Kidney epithelial cell (primary cell): ENCODE measurements at regions not wholly inside any gene's neighbourhood (a gene's known extent, or its start where the extent isn't known, plus 50 kb on each side); places are given as distances from the start of the nearest gene placed in this dataset.

Experiments
- DNase-seq: peaks from one replicate; pipeline ENCODE4 v3.0.0-alpha.2; 2010; ENCODE audit warnings: low read depth
- H3K27me3 ChIP-seq: 2 replicates; pipeline ENCODE4 v1.6.0; 2011; ENCODE audit warnings: low read length; ENCODE audit not compliant: control insufficient read depth, insufficient read depth
- H3K36me3 ChIP-seq: 2 replicates; pipeline ENCODE4 v1.5.1; 2011; ENCODE audit warnings: low read length; ENCODE audit not compliant: control insufficient read depth, insufficient read depth
- H3K4me3 ChIP-seq: 2 replicates; pipeline ENCODE4 v1.5.1; 2011; ENCODE audit warnings: low read depth, mild to moderate bottlenecking, control low read depth, low read length
- CTCF ChIP-seq: IDR thresholded peaks from 2 replicates; pipeline ENCODE4 v1.5.1; 2011; ENCODE audit warnings: mild to moderate bottlenecking, moderate library complexity, low read length, control low read depth, inconsistent platforms; ENCODE audit not compliant: insufficient read depth, poor library complexity, severe bottlenecking

GRCh38 chr15:46231786-46232185, 597.0 kb downstream of the SQOR start:
- H3K4me3 ChIP-seq, result no peak overlapping the region
- H3K36me3 ChIP-seq, result no peaks in the 10 kb centered on the region
- no peaks in the 10 kb centered on the region for H3K27me3 ChIP-seq
- DNase-seq, result no peak
- TF ChIP-seq CTCF, result no peak

- no peak for DNase-seq
- TF ChIP-seq CTCF, result no peak
- no peak overlapping the region for H3K4me3 ChIP-seq
- H3K27me3 ChIP-seq, result no peaks in the 10 kb centered on the region
- H3K36me3 ChIP-seq, result no peaks in the 10 kb centered on the region
Measured at GRCh38 chr15:46232471-46232870, 597.6 kb downstream of the SQOR start.

- Histone ChIP-seq H3K27me3 (no peaks in the 10 kb centered on the region), H3K4me3 (no peak overlapping the region), H3K36me3 (no peaks in the 10 kb centered on the region)
- DNase-seq, result no peak
- no peak for TF ChIP-seq CTCF
Measured at GRCh38 chr15:46242935-46243334, 608.1 kb downstream of the SQOR start.

GRCh38 chr15:46251903-46252302, 617.1 kb downstream of the SQOR start:
- TF ChIP-seq CTCF, result no peak
- Histone ChIP-seq H3K27me3 (no peaks in the 10 kb centered on the region), H3K4me3 (no peak overlapping the region), H3K36me3 (no peaks in the 10 kb centered on the region)
- DNase-seq, result no peak

- Histone ChIP-seq H3K27me3 (no peaks in the 10 kb centered on the region), H3K4me3 (no peak overlapping the region), H3K36me3 (no peaks in the 10 kb centered on the region)
- no peak for TF ChIP-seq CTCF
- no peak for DNase-seq
Measured at GRCh38 chr15:46258056-46258455, 623.2 kb downstream of the SQOR start.

- no peaks in the 10 kb centered on the region for H3K36me3 ChIP-seq
- TF ChIP-seq CTCF, result no peak
- DNase-seq, result no peak
- H3K4me3 ChIP-seq, result no peak overlapping the region
- no peaks in the 10 kb centered on the region for H3K27me3 ChIP-seq
Measured at GRCh38 chr15:46260937-46261336, 626.1 kb downstream of the SQOR start.
